GM23338 (cell line): ENCODE measurements at regions not wholly inside any gene's neighbourhood (a gene's known extent, or its start where the extent isn't known, plus 50 kb on each side); places are given as distances from the start of the nearest gene placed in this dataset.

Experiments
- EZH2 ChIP-seq: fragments of 200-600 bp; sonication (generic); IDR thresholded peaks from one replicate; pipeline ENCODE4 v1.8.0; 2017; ENCODE audit warnings: antibody characterized with exemption, mild to moderate bottlenecking, low read depth; ENCODE audit not compliant: unreplicated experiment
- EZH2phosphoT487 ChIP-seq: fragments of 200-600 bp; sonication (generic); IDR thresholded peaks from one replicate; pipeline ENCODE4 v1.8.1; 2018; ENCODE audit warnings: antibody characterized with exemption; ENCODE audit not compliant: unreplicated experiment
- JUNB ChIP-seq: IDR thresholded peaks from one replicate; pipeline ENCODE4 v1.6.1; 2016; ENCODE audit warnings: antibody characterized with exemption; ENCODE audit not compliant: unreplicated experiment
- POLR2AphosphoS5 ChIP-seq: IDR thresholded peaks from 2 replicates; pipeline ENCODE4 v1.6.1; 2016; ENCODE audit warnings: antibody characterized with exemption, low read depth
- STAT1 ChIP-seq: IDR thresholded peaks from one replicate; pipeline ENCODE4 v1.6.1; 2016; ENCODE audit warnings: antibody characterized with exemption; ENCODE audit not compliant: unreplicated experiment
- ZNF114 ChIP-seq: fragments of 250-450 bp; sonication (Bioruptor Pico); IDR thresholded peaks from 2 replicates; pipeline ENCODE4 v1.5.0; 2020; ENCODE audit warnings: mild to moderate bottlenecking, moderate library complexity
- ZNF331 ChIP-seq: fragments of 250-450 bp; sonication (Bioruptor Pico); IDR thresholded peaks from 2 replicates; pipeline ENCODE4 v1.5.0; 2020; ENCODE audit warnings: low read depth, mild to moderate bottlenecking, moderate library complexity
- TF ChIP-seq, protein P1 (sequence below): fragments of 250-450 bp; sonication (Bioruptor Pico); IDR thresholded peaks from 2 replicates; pipeline ENCODE4 v1.5.0; 2020; ENCODE audit warnings: mild to moderate bottlenecking, moderate library complexity
- TF ChIP-seq, protein P2 (sequence below): IDR thresholded peaks from 2 replicates; pipeline ENCODE4 v1.6.1; 2016; ENCODE audit warnings: antibody characterized with exemption

DNA sequence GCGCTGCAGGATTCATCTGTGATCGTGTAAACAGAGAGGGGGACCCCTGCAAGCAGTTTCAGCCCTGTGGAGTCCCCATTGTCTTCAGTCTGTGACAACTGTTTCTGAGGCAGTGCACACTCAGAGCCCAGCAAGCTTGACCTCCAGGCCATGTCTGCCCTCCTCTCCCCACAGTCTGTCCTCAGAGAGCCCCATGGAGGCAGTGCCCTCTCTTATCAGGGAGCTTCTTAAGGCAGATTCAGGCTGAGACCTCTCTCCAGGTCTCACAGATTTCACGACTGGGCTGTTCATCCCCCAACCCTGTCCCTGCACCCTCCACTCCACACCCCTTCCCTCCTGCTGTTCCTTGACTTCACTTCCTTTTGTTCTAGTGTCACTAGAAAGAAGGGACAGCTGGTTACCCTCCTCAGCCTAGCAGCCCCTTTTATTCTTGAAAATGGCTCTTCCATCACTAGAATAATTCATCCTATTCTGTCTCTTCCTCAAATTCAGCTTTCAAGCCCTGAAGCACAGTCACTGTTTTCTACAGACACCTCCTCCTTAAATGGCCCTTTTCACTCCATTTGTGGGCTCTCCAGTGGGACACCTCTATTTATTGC is 218.4 kb downstream of the MED10 start (continued):
- TF ChIP-seq, protein P1, sequence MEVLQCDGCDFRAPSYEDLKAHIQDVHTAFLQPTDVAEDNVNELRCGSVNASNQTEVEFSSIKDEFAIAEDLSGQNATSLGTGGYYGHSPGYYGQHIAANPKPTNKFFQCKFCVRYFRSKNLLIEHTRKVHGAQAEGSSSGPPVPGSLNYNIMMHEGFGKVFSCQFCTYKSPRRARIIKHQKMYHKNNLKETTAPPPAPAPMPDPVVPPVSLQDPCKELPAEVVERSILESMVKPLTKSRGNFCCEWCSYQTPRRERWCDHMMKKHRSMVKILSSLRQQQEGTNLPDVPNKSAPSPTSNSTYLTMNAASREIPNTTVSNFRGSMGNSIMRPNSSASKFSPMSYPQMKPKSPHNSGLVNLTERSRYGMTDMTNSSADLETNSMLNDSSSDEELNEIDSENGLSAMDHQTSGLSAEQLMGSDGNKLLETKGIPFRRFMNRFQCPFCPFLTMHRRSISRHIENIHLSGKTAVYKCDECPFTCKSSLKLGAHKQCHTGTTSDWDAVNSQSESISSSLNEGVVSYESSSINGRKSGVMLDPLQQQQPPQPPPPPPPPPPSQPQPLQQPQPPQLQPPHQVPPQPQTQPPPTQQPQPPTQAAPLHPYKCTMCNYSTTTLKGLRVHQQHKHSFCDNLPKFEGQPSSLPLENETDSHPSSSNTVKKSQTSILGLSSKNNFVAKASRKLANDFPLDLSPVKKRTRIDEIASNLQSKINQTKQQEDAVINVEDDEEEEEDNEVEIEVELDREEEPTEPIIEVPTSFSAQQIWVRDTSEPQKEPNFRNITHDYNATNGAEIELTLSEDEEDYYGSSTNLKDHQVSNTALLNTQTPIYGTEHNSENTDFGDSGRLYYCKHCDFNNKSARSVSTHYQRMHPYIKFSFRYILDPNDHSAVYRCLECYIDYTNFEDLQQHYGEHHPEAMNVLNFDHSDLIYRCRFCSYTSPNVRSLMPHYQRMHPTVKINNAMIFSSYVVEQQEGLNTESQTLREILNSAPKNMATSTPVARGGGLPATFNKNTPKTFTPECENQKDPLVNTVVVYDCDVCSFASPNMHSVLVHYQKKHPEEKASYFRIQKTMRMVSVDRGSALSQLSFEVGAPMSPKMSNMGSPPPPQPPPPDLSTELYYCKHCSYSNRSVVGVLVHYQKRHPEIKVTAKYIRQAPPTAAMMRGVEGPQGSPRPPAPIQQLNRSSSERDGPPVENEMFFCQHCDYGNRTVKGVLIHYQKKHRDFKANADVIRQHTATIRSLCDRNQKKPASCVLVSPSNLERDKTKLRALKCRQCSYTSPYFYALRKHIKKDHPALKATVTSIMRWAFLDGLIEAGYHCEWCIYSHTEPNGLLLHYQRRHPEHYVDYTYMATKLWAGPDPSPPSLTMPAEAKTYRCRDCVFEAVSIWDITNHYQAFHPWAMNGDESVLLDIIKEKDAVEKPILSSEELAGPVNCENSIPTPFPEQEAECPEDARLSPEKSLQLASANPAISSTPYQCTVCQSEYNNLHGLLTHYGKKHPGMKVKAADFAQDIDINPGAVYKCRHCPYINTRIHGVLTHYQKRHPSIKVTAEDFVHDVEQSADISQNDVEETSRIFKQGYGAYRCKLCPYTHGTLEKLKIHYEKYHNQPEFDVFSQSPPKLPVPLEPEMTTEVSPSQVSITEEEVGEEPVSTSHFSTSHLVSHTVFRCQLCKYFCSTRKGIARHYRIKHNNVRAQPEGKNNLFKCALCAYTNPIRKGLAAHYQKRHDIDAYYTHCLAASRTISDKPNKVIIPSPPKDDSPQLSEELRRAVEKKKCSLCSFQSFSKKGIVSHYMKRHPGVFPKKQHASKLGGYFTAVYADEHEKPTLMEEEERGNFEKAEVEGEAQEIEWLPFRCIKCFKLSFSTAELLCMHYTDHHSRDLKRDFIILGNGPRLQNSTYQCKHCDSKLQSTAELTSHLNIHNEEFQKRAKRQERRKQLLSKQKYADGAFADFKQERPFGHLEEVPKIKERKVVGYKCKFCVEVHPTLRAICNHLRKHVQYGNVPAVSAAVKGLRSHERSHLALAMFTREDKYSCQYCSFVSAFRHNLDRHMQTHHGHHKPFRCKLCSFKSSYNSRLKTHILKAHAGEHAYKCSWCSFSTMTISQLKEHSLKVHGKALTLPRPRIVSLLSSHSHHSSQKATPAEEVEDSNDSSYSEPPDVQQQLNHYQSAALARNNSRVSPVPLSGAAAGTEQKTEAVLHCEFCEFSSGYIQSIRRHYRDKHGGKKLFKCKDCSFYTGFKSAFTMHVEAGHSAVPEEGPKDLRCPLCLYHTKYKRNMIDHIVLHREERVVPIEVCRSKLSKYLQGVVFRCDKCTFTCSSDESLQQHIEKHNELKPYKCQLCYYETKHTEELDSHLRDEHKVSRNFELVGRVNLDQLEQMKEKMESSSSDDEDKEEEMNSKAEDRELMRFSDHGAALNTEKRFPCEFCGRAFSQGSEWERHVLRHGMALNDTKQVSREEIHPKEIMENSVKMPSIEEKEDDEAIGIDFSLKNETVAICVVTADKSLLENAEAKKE (CRISPR knock-in tag): no peak
- TF ChIP-seq ZNF114 (no peak), EZH2phosphoT487 (no peak), JUNB (no peak), POLR2AphosphoS5 (no peak), ZNF331 (CRISPR knock-in tag) (no peak), EZH2 (no peak), STAT1 (no peak)
- TF ChIP-seq, protein P2, sequence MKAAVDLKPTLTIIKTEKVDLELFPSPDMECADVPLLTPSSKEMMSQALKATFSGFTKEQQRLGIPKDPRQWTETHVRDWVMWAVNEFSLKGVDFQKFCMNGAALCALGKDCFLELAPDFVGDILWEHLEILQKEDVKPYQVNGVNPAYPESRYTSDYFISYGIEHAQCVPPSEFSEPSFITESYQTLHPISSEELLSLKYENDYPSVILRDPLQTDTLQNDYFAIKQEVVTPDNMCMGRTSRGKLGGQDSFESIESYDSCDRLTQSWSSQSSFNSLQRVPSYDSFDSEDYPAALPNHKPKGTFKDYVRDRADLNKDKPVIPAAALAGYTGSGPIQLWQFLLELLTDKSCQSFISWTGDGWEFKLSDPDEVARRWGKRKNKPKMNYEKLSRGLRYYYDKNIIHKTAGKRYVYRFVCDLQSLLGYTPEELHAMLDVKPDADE: no peak
